Endothelial cell of umbilical vein (primary cell): ENCODE measurements at regions not wholly inside any gene's neighbourhood (a gene's known extent, or its start where the extent isn't known, plus 50 kb on each side); places are given as distances from the start of the nearest gene placed in this dataset.

Source experiments
- CTCF ChIP-seq, 2 donors: IDR thresholded peaks; 1 replicate in 1 of 2; 2 replicates in 1 of 2; pipeline ENCODE4 v1.5.1; 2011; ENCODE audit warnings: low read length in 2 of 2, mild to moderate bottlenecking in 2 of 2, moderate library complexity in 2 of 2, control low read depth in 1 of 2, inconsistent platforms in 1 of 2, low read depth in 1 of 2; ENCODE audit not compliant: insufficient read depth in 1 of 2; ENCODE audit errors: extremely low read depth in 1 of 2
- EZH2 ChIP-seq: IDR thresholded peaks from 2 replicates; pipeline ENCODE4 v1.6.1; 2012; ENCODE audit warnings: borderline replicate concordance, low read depth, mild to moderate bottlenecking, moderate library complexity, low read length, inconsistent platforms; ENCODE audit not compliant: severe bottlenecking
- POLR2A ChIP-seq: IDR thresholded peaks from 2 replicates; pipeline ENCODE4 v1.6.1; 2012; ENCODE audit warnings: low read depth, mild to moderate bottlenecking, control low read depth, low read length
- POLR2AphosphoS5 ChIP-seq: IDR thresholded peaks from 2 replicates; pipeline ENCODE4 v1.6.1; 2012; ENCODE audit warnings: low read depth, mild to moderate bottlenecking, control low read depth, low read length, moderate library complexity; ENCODE audit not compliant: insufficient read depth

- no peak for TF ChIP-seq CTCF (IDR thresholded peaks at IDR 0.05; ENCODE audit: extremely low read depth in 1 of 2, insufficient read depth in 1 of 2, low read depth in 1 of 2, low read length in 2 of 2)
- no peak for TF ChIP-seq POLR2AphosphoS5
- no peak for TF ChIP-seq EZH2
- TF ChIP-seq POLR2A = no peak
These were observed 898.5 kb upstream of the KCND2 start for GRCh38 chr7:119374436-119374835.
